Liver (tissue), 3 donors: ENCODE measurements at regions not wholly inside any gene's neighbourhood (a gene's known extent, or its start where the extent isn't known, plus 50 kb on each side); places are given as distances from the start of the nearest gene placed in this dataset.

Source experiments
- RXRA ChIP-seq, 2 donors: IDR thresholded peaks; 2 replicates each; pipeline ENCODE4 v1.6.1; 2017 to 2018; ENCODE audit warnings: antibody characterized with exemption in 2 of 2, mild to moderate bottlenecking in 1 of 2
- SP1 ChIP-seq: IDR thresholded peaks from 2 replicates; pipeline ENCODE4 v1.6.1; 2018; ENCODE audit warnings: antibody characterized with exemption, mild to moderate bottlenecking
- TF ChIP-seq, protein P1 (sequence below): fragments of 150-350 bp; IDR thresholded peaks from 2 replicates; pipeline ENCODE4 v1.5.1; 2017; ENCODE audit warnings: improper control_type of control experiment, low read depth, low read length; ENCODE audit not compliant: missing input control
- TF ChIP-seq, protein P2 (sequence below): IDR thresholded peaks from 2 replicates; pipeline ENCODE4 v1.6.1; 2016; ENCODE audit warnings: antibody characterized with exemption
- TF ChIP-seq, protein P3 (sequence below): IDR thresholded peaks from 2 replicates; pipeline ENCODE4 v1.6.1; 2016; ENCODE audit warnings: antibody characterized with exemption
- TF ChIP-seq, protein P4 (sequence below): IDR thresholded peaks from 2 replicates; pipeline ENCODE4 v1.6.1; 2016; ENCODE audit warnings: antibody characterized with exemption, mild to moderate bottlenecking
- TF ChIP-seq, protein P5 (sequence below): IDR thresholded peaks from 2 replicates; pipeline ENCODE4 v1.6.1; 2016; ENCODE audit warnings: antibody characterized with exemption
- donor health status: healthy.
- donor health status: healthy.

DNA sequence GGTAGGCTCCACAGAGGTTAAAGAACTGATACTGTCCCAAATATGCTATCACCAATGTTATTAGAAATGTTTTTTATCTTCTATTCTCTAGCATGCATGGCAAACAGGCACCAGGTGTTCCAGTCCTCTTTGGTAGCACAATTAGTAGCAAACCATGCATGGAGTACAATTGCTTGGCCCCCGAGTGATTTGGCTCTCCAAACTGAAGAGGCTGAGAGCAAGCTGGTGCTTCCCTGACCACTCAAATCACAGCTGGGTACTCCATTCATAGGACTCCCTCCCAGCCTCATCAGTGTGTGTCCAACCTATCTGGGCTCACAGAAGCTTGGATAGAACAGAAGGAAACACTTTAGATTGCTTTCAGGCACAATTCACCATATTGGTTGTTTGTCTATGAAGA lies 93.4 kb downstream of the DIO2 start:
- no peak for TF ChIP-seq RXRA (IDR thresholded peaks at IDR 0.05)
- TF ChIP-seq, protein P1, sequence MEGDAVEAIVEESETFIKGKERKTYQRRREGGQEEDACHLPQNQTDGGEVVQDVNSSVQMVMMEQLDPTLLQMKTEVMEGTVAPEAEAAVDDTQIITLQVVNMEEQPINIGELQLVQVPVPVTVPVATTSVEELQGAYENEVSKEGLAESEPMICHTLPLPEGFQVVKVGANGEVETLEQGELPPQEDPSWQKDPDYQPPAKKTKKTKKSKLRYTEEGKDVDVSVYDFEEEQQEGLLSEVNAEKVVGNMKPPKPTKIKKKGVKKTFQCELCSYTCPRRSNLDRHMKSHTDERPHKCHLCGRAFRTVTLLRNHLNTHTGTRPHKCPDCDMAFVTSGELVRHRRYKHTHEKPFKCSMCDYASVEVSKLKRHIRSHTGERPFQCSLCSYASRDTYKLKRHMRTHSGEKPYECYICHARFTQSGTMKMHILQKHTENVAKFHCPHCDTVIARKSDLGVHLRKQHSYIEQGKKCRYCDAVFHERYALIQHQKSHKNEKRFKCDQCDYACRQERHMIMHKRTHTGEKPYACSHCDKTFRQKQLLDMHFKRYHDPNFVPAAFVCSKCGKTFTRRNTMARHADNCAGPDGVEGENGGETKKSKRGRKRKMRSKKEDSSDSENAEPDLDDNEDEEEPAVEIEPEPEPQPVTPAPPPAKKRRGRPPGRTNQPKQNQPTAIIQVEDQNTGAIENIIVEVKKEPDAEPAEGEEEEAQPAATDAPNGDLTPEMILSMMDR, result no peak
- no peak for TF ChIP-seq SP1
- TF ChIP-seq, protein P2, sequence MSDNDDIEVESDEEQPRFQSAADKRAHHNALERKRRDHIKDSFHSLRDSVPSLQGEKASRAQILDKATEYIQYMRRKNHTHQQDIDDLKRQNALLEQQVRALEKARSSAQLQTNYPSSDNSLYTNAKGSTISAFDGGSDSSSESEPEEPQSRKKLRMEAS, result no peak
- TF ChIP-seq, protein P3, sequence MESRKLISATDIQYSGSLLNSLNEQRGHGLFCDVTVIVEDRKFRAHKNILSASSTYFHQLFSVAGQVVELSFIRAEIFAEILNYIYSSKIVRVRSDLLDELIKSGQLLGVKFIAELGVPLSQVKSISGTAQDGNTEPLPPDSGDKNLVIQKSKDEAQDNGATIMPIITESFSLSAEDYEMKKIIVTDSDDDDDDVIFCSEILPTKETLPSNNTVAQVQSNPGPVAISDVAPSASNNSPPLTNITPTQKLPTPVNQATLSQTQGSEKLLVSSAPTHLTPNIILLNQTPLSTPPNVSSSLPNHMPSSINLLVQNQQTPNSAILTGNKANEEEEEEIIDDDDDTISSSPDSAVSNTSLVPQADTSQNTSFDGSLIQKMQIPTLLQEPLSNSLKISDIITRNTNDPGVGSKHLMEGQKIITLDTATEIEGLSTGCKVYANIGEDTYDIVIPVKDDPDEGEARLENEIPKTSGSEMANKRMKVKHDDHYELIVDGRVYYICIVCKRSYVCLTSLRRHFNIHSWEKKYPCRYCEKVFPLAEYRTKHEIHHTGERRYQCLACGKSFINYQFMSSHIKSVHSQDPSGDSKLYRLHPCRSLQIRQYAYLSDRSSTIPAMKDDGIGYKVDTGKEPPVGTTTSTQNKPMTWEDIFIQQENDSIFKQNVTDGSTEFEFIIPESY, result no peak
- TF ChIP-seq, protein P4, sequence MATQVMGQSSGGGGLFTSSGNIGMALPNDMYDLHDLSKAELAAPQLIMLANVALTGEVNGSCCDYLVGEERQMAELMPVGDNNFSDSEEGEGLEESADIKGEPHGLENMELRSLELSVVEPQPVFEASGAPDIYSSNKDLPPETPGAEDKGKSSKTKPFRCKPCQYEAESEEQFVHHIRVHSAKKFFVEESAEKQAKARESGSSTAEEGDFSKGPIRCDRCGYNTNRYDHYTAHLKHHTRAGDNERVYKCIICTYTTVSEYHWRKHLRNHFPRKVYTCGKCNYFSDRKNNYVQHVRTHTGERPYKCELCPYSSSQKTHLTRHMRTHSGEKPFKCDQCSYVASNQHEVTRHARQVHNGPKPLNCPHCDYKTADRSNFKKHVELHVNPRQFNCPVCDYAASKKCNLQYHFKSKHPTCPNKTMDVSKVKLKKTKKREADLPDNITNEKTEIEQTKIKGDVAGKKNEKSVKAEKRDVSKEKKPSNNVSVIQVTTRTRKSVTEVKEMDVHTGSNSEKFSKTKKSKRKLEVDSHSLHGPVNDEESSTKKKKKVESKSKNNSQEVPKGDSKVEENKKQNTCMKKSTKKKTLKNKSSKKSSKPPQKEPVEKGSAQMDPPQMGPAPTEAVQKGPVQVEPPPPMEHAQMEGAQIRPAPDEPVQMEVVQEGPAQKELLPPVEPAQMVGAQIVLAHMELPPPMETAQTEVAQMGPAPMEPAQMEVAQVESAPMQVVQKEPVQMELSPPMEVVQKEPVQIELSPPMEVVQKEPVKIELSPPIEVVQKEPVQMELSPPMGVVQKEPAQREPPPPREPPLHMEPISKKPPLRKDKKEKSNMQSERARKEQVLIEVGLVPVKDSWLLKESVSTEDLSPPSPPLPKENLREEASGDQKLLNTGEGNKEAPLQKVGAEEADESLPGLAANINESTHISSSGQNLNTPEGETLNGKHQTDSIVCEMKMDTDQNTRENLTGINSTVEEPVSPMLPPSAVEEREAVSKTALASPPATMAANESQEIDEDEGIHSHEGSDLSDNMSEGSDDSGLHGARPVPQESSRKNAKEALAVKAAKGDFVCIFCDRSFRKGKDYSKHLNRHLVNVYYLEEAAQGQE, result no peak
- TF ChIP-seq, protein P5, sequence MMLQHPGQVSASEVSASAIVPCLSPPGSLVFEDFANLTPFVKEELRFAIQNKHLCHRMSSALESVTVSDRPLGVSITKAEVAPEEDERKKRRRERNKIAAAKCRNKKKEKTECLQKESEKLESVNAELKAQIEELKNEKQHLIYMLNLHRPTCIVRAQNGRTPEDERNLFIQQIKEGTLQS, result no peak
